MCF 10A (cell line): ENCODE measurements at regions not wholly inside any gene's neighbourhood (a gene's known extent, or its start where the extent isn't known, plus 50 kb on each side); places are given as distances from the start of the nearest gene placed in this dataset.

ENCODE experiments used
- BruUV-seq: library from RNA; stranded (reverse); fragments of 400-500 nt; replicated peaks from 2 replicates; lab custom pipeline; 2021; lab: Mats Ljungman, UMichigan
- CTCF ChIA-PET: fragments of 300-600 bp; sonication (Branson Sonifier 250); formaldehyde crosslinking; extraction: SDS; loops from one replicate; lab custom pipeline; 2021; ENCODE audit warnings: antibody characterized with exemption, inconsistent platforms; lab: Yijun Ruan, JAX
- POLR2A ChIA-PET: fragments of 300-600, 350-650 bp; sonication (Branson Sonifier 250); formaldehyde crosslinking; extraction: SDS; loops from one replicate; lab custom pipeline; 2020; ENCODE audit warnings: antibody characterized with exemption, inconsistent platforms; lab: Yijun Ruan, JAX
- DNase-seq: peaks from one replicate; pipeline ENCODE4 v3.0.0-alpha.2; 2018; ENCODE audit not compliant: unreplicated experiment
- H3K27ac Mint-ChIP-seq: one replicate; pipeline ENCODE4 v1.8.0; 2022; ENCODE audit warnings: mild to moderate bottlenecking, low read depth, mixed read lengths; ENCODE audit not compliant: unreplicated experiment
- H3K27me3 Mint-ChIP-seq: one replicate; pipeline ENCODE4 v1.8.0; 2022; ENCODE audit warnings: mixed read lengths; ENCODE audit not compliant: insufficient read depth, unreplicated experiment
- H3K36me3 Mint-ChIP-seq: one replicate; pipeline ENCODE4 v1.8.0; 2022; ENCODE audit warnings: mild to moderate bottlenecking, moderate library complexity, mixed read lengths; ENCODE audit not compliant: insufficient read depth, unreplicated experiment
- H3K4me1 Mint-ChIP-seq: one replicate; pipeline ENCODE4 v1.8.0; 2022; ENCODE audit warnings: mixed read lengths; ENCODE audit not compliant: insufficient read depth, unreplicated experiment
- H3K4me3 Mint-ChIP-seq: one replicate; pipeline ENCODE4 v1.8.0; 2022; ENCODE audit warnings: mild to moderate bottlenecking, moderate library complexity, mixed read lengths; ENCODE audit not compliant: unreplicated experiment
- H3K9me3 Mint-ChIP-seq: one replicate; pipeline ENCODE4 v1.8.0; 2022; ENCODE audit warnings: mixed read lengths; ENCODE audit not compliant: unreplicated experiment
- CTCF ChIP-seq: fragments of 200-600 bp; IDR thresholded peaks from one replicate; pipeline ENCODE4 v1.8.0; 2022; ENCODE audit warnings: antibody characterized with exemption, mild to moderate bottlenecking; ENCODE audit not compliant: unreplicated experiment
- intact Hi-C: fragments of 100-400 bp; cut with micrococcal nuclease; formaldehyde crosslinking; loops from 2 replicates; pipeline ENCODE4 v1.14.1; 2022

GRCh38 chr9:88291856-88292255 lies 96.4 kb upstream of the SPIN1 start:
- Mint-ChIP-seq H3K4me1 (no peaks in the 10 kb centered on the region), H3K36me3 (no peaks in the 10 kb centered on the region), H3K27me3 (no peaks in the 10 kb centered on the region), H3K27ac (no peak overlapping the region), H3K4me3 (no peak overlapping the region), H3K9me3 (no peaks in the 10 kb centered on the region)
- no TSS peak for BruUV-seq
- ChIA-PET POLR2A (no interaction called here), CTCF (interaction anchor here (0.7 kb wide), 1 partner anchor 751 kb away, joined by 3 read pairs; no protein-coding TSS in a partner anchor)
- DNase-seq: no peak
- intact Hi-C loops: no loop called here
- no peak for TF ChIP-seq CTCF

- BruUV-seq: no TSS peak
- Mint-ChIP-seq H3K27me3 (no peaks in the 10 kb centered on the region), H3K9me3 (no peaks in the 10 kb centered on the region), H3K27ac (no peak overlapping the region), H3K4me1 (no peaks in the 10 kb centered on the region), H3K36me3 (no peaks in the 10 kb centered on the region), H3K4me3 (no peak overlapping the region)
- TF ChIP-seq CTCF: no peak
- ChIA-PET CTCF (interaction anchor here (0.6 to 0.7 kb wide), 2 partner anchors 752 to 1656 kb away, joined by 3 read pairs; no protein-coding TSS in a partner anchor), POLR2A (no interaction called here)
- intact Hi-C loops: no loop called here
- DNase-seq: no peak
These were observed 97.2 kb upstream of the SPIN1 start for GRCh38 chr9:88291056-88291455.

GRCh38 chr9:88289532-88289931 lies 98.7 kb upstream of the SPIN1 start:
- ChIA-PET POLR2A (no interaction called here), CTCF (no interaction called here)
- Mint-ChIP-seq H3K27me3 (no peaks in the 10 kb centered on the region), H3K9me3 (peaks cover 6% of the 10 kb centered on the region), H3K27ac (no peak overlapping the region), H3K36me3 (no peaks in the 10 kb centered on the region), H3K4me3 (no peak overlapping the region), H3K4me1 (no peaks in the 10 kb centered on the region)
- intact Hi-C loops: no loop called here
- BruUV-seq: no TSS peak
- TF ChIP-seq CTCF: no peak
- DNase-seq: no peak

GRCh38 chr9:88287972-88288371 lies 100.3 kb upstream of the SPIN1 start:
- intact Hi-C loops: no loop called here
- Mint-ChIP-seq H3K27me3 (no peaks in the 10 kb centered on the region), H3K27ac (no peak overlapping the region), H3K4me3 (no peak overlapping the region), H3K36me3 (no peaks in the 10 kb centered on the region), H3K9me3 (peaks cover 13% of the 10 kb centered on the region), H3K4me1 (no peaks in the 10 kb centered on the region)
- no peak for TF ChIP-seq CTCF
- ChIA-PET POLR2A (no interaction called here), CTCF (interaction anchor here (0.6 to 0.7 kb wide), 2 partner anchors 13 to 898 kb away, joined by 3 to 4 read pairs; no protein-coding TSS in a partner anchor)
- BruUV-seq: no TSS peak
- no peak for DNase-seq
